Neural cell (in vitro differentiated cells): ENCODE measurements at regions not wholly inside any gene's neighbourhood (a gene's known extent, or its start where the extent isn't known, plus 50 kb on each side); places are given as distances from the start of the nearest gene placed in this dataset.
"Not testable (repeated sequence)": the region's sequence is repeated elsewhere in the genome, so short reads cannot be mapped to it uniquely, and the experiment has no call there.

Experiments used
- H2AFZ ChIP-seq: fragments of 200-600, 300-800 bp; sonication (generic), shearing (Covaris generic); 2 replicates; pipeline ENCODE4 v1.6.0; 2014; ENCODE audit warnings: low read depth, mild to moderate bottlenecking, antibody characterized with exemption, low read length, moderate library complexity
- H3F3A ChIP-seq: fragments of 200-600 bp; shearing (Covaris generic); 2 replicates; pipeline ENCODE4 v1.6.1; 2016; ENCODE audit warnings: mild to moderate bottlenecking, moderate library complexity, mixed read lengths, antibody characterized with exemption, low read length; ENCODE audit not compliant: insufficient read depth, poor library complexity, severe bottlenecking
- H3K27ac ChIP-seq: fragments of 200-600, 300-800 bp; sonication (generic), shearing (Covaris generic); 2 replicates; pipeline ENCODE4 v1.5.1; 2014; ENCODE audit warnings: mild to moderate bottlenecking, low read length, moderate library complexity
- H3K27me3 ChIP-seq: fragments of 300-800, 200-600 bp; sonication (generic), shearing (Covaris generic); 2 replicates; pipeline ENCODE4 v1.6.0; 2014; ENCODE audit warnings: mild to moderate bottlenecking, low read depth, low read length, moderate library complexity; ENCODE audit not compliant: insufficient read depth
- H3K36me3 ChIP-seq: fragments of 300-800, 200-600 bp; sonication (generic), shearing (Covaris generic); 2 replicates; pipeline ENCODE4 v1.5.1; 2014; ENCODE audit warnings: mild to moderate bottlenecking, antibody characterized with exemption, low read length, moderate library complexity; ENCODE audit not compliant: insufficient read depth
- H3K4me2 ChIP-seq: fragments of 300-800, 200-600 bp; sonication (generic), shearing (Covaris generic); 2 replicates; pipeline ENCODE4 v1.6.0; 2014; ENCODE audit warnings: mild to moderate bottlenecking, low read length
- H3K4me3 ChIP-seq: fragments of 300-800, 200-600 bp; sonication (generic), shearing (Covaris generic); 2 replicates; pipeline ENCODE4 v1.5.1; 2014; ENCODE audit warnings: mild to moderate bottlenecking, low read length, moderate library complexity
- H3K79me2 ChIP-seq: fragments of 200-600 bp; shearing (Covaris generic); replicated peaks from 2 replicates; pipeline ENCODE4 v1.6.0; 2014; ENCODE audit warnings: mild to moderate bottlenecking, low read length, moderate library complexity; ENCODE audit not compliant: insufficient read depth
- H3K9ac ChIP-seq: fragments of 300-800, 200-600 bp; sonication (generic), shearing (Covaris generic); 2 replicates; pipeline ENCODE4 v1.6.1; 2016; ENCODE audit warnings: mild to moderate bottlenecking, low read length, mixed read lengths
- H3K9me2 ChIP-seq: fragments of 200-600 bp; shearing (Covaris generic); 2 replicates; pipeline ENCODE4 v1.6.1; 2016; ENCODE audit warnings: mild to moderate bottlenecking, low read length, mixed read lengths; ENCODE audit not compliant: insufficient read depth
- H3K9me3 ChIP-seq: fragments of 200-600, 300-800 bp; sonication (generic), shearing (Covaris generic); 2 replicates; pipeline ENCODE4 v1.6.1; 2016; ENCODE audit warnings: mild to moderate bottlenecking, mixed run types, low read length, moderate library complexity, mixed read lengths
- H4K20me1 ChIP-seq: fragments of 200-600 bp; shearing (Covaris generic); 2 replicates; pipeline ENCODE4 v1.6.1; 2016; ENCODE audit warnings: mild to moderate bottlenecking, mixed run types; ENCODE audit not compliant: insufficient read depth
- CTCF ChIP-seq: fragments of 450-650 bp; IDR thresholded peaks from 2 replicates; pipeline ENCODE4 v1.5.1; 2014; ENCODE audit warnings: antibody characterized with exemption, mild to moderate bottlenecking, moderate library complexity; ENCODE audit not compliant: poor library complexity, severe bottlenecking
- EP300 ChIP-seq: fragments of 450-650 bp; conservative IDR thresholded peaks from 2 replicates; pipeline ENCODE4 v1.6.1; 2014; ENCODE audit warnings: antibody characterized with exemption, mild to moderate bottlenecking, moderate library complexity; ENCODE audit not compliant: poor library complexity, severe bottlenecking
- EZH2 ChIP-seq: fragments of 200-600, 300-800 bp; shearing (Covaris generic), sonication (generic); IDR thresholded peaks from 2 replicates; pipeline ENCODE4 v1.6.1; 2014; ENCODE audit warnings: antibody characterized with exemption, low read length, borderline replicate concordance, mild to moderate bottlenecking; ENCODE audit not compliant: insufficient read depth, poor library complexity, severe bottlenecking
- MXI1 ChIP-seq: fragments of 450-650 bp; conservative IDR thresholded peaks from 2 replicates; pipeline ENCODE4 v1.6.1; 2014; ENCODE audit warnings: antibody characterized with exemption, mild to moderate bottlenecking; ENCODE audit not compliant: poor library complexity, severe bottlenecking
- POLR2AphosphoS5 ChIP-seq: IDR thresholded peaks from 2 replicates; pipeline ENCODE4 v1.6.1; 2012
- RAD21 ChIP-seq: fragments of 450-650 bp; conservative IDR thresholded peaks from 2 replicates; pipeline ENCODE4 v1.6.1; 2014; ENCODE audit warnings: antibody characterized with exemption, mild to moderate bottlenecking, moderate library complexity
- REST ChIP-seq: IDR thresholded peaks from 2 replicates; pipeline ENCODE4 v1.6.1; 2012; ENCODE audit warnings: borderline replicate concordance
- SMC3 ChIP-seq: fragments of 450-650 bp; conservative IDR thresholded peaks from 2 replicates; pipeline ENCODE4 v1.6.1; 2014; ENCODE audit warnings: antibody characterized with exemption, mild to moderate bottlenecking, moderate library complexity; ENCODE audit not compliant: poor library complexity
- TAF1 ChIP-seq: IDR thresholded peaks from 2 replicates; pipeline ENCODE4 v1.6.1; 2012; ENCODE audit warnings: low read depth

GRCh38 chr5:148740966-148741742 is 85.3 kb upstream of the ADRB2 start:
- no peaks in the 10 kb centered on the region for H4K20me1 ChIP-seq
- no peaks in the 10 kb centered on the region for H3K79me2 ChIP-seq
- no peak overlapping the region for H3K4me3 ChIP-seq
- no peaks in the 10 kb centered on the region for H3K9me3 ChIP-seq
- no peaks in the 10 kb centered on the region for H3K27me3 ChIP-seq
- no peak overlapping the region for H3K4me2 ChIP-seq
- no peaks in the 10 kb centered on the region for H3K36me3 ChIP-seq
- no peaks in the 10 kb centered on the region for H3K9me2 ChIP-seq
- no peak overlapping the region for H3K27ac ChIP-seq
- H3F3A ChIP-seq, result no peaks in the 10 kb centered on the region
- H3K9ac ChIP-seq, result no peak overlapping the region
- no peak overlapping the region for H2AFZ ChIP-seq
- peak; percentile 80 for TF ChIP-seq CTCF
- TF ChIP-seq RAD21, result peak; percentile 74
- no peak for TF ChIP-seq EZH2
- TF ChIP-seq REST, result no peak
- TF ChIP-seq MXI1, result no peak
- TF ChIP-seq TAF1, result peak; percentile 29
- TF ChIP-seq SMC3, result peak; percentile 87
- TF ChIP-seq POLR2AphosphoS5, result no peak
- TF ChIP-seq EP300, result no peak

GRCh38 chr5:148741766-148742165 is 84.6 kb upstream of the ADRB2 start:
- H3K4me2 ChIP-seq, H3K79me2 ChIP-seq, H3K9ac ChIP-seq, H4K20me1 ChIP-seq, H3F3A ChIP-seq, H3K27ac ChIP-seq, H2AFZ ChIP-seq, H3K36me3 ChIP-seq, H3K9me2 ChIP-seq, H3K27me3 ChIP-seq, H3K9me3 ChIP-seq, H3K4me3 ChIP-seq: not testable (repeated sequence)

GRCh38 chr5:148744380-148744779 is 82.0 kb upstream of the ADRB2 start:
- H3K4me3 ChIP-seq, H3K4me2 ChIP-seq, H3F3A ChIP-seq, H3K36me3 ChIP-seq, H3K9me2 ChIP-seq, H3K27me3 ChIP-seq, H3K79me2 ChIP-seq, H3K9me3 ChIP-seq, H2AFZ ChIP-seq, H3K9ac ChIP-seq, H3K27ac ChIP-seq, H4K20me1 ChIP-seq: not testable (repeated sequence)
